ENCODE measurements at regions not wholly inside any gene's neighbourhood (a gene's known extent, or its start where the extent isn't known, plus 50 kb on each side); places are given as distances from the start of the nearest gene placed in this dataset.

DNA sequence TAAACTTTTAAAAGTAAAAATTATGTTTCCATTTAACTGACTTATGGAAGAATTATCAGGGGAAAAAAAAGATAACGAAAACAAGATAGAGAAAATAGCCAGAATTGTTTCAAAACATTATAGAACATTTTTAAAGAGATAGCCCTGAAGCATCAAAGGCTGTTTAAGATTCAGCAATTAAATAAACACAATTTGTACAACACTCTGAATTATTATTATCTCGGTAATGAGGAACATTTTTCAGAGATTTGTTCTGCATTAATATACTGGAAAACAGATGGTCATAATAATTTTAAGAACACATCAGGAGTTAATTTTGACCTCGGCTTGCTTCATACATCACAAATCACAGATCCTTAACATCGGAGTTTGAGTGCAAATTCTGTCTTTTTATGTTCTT, 643.8 kb downstream of the SORCS1 start:
- 56 to 74% methylated on average over 4 of the region's 4 CpGs for WGBS, 2 donors (ENCODE audit: low coverage in 1 of 2)
- no peaks in the 10 kb centered on the region for H3K36me3 ChIP-seq
- no peak for ATAC-seq
- H3K4me1 ChIP-seq, result no peaks in the 10 kb centered on the region
- H3K27me3 ChIP-seq, result no peaks in the 10 kb centered on the region
- no peak overlapping the region for H3K27ac ChIP-seq
- TF ChIP-seq POLR2A (IDR thresholded peaks at IDR 0.05), result no peak
- TF ChIP-seq EP300 (IDR thresholded peaks at IDR 0.05), result no peak
- H3K9me3 ChIP-seq, result no peaks in the 10 kb centered on the region
- no peak overlapping the region for H3K4me3 ChIP-seq

DNA sequence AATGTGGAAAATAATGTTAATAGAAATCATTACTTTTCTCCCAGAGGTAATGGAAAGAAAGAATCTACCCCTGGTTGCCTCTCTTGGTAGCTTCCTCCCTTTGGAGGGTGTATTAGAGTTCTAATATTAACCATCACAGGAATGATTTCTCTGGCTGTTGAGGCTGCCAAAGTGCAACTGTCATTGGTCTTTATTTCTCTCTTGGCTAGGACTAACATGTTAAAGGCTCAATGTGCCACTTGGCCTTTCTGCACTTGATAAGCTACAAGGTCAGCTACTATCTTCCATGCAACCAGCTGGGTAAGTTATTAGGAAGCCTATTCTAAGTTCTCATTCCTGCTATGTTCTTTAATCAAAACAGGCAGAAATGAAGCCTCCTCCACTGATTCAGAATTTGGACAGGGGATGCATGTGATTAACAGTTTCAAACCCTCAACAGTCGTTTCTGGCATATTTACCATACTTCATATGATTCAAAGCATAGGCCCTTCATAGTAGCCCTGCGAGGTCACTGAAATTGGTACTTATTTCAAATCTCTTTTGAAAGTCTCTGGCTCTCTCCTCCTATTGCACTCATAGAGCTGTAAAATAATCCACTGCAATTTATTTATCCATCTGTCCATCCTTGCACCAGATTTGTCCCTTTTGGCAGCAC, 645.0 kb downstream of the SORCS1 start:
- H3K4me3 ChIP-seq, result no peak overlapping the region
- no peaks in the 10 kb centered on the region for H3K36me3 ChIP-seq
- H3K27ac ChIP-seq, result no peak overlapping the region
- no peak for ATAC-seq
- H3K9me3 ChIP-seq, result no peaks in the 10 kb centered on the region
- no peaks in the 10 kb centered on the region for H3K27me3 ChIP-seq
- H3K4me1 ChIP-seq, result no peaks in the 10 kb centered on the region
- 63 to 67% methylated on average over 2 of the region's 2 CpGs for WGBS, 2 donors (ENCODE audit: low coverage in 1 of 2)
- TF ChIP-seq, protein P1, sequence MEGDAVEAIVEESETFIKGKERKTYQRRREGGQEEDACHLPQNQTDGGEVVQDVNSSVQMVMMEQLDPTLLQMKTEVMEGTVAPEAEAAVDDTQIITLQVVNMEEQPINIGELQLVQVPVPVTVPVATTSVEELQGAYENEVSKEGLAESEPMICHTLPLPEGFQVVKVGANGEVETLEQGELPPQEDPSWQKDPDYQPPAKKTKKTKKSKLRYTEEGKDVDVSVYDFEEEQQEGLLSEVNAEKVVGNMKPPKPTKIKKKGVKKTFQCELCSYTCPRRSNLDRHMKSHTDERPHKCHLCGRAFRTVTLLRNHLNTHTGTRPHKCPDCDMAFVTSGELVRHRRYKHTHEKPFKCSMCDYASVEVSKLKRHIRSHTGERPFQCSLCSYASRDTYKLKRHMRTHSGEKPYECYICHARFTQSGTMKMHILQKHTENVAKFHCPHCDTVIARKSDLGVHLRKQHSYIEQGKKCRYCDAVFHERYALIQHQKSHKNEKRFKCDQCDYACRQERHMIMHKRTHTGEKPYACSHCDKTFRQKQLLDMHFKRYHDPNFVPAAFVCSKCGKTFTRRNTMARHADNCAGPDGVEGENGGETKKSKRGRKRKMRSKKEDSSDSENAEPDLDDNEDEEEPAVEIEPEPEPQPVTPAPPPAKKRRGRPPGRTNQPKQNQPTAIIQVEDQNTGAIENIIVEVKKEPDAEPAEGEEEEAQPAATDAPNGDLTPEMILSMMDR (IDR thresholded peaks at IDR 0.05), result no peak
- TF ChIP-seq POLR2A (IDR thresholded peaks at IDR 0.05) (no peak), POLR2AphosphoS5 (IDR thresholded peaks at IDR 0.05) (no peak), EP300 (IDR thresholded peaks at IDR 0.05) (no peak)

DNA sequence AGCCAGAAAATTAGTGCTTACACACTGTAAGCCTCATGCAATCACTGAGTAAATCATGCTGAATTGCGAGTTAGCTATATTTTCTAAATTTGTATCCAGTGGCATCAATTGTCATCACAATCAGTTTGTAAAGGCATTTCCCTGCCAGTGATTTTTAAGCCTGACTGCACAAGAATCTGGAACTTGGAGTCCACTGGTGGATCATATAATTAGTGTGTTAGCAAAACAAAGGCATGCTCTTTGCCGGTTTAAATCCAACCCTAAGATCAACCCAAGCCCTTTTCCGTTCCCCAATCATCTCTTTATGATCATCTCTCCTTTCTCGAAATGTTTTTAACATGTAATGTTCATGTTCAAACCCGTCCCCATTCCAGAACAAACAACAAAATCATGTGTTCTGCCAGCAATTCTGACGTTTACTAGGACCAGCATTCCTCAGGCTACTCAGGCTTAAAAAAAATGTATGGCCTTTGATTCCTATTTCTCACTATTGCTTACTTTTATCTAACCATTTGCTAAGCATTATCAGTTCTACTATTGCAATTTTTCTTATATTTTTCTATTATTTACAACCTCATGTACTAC, 649.2 kb downstream of the SORCS1 start:
- 58 to 71% methylated on average over 4 to 6 of the region's 6 CpGs for WGBS, 2 donors (ENCODE audit: low coverage in 1 of 2)

DNA sequence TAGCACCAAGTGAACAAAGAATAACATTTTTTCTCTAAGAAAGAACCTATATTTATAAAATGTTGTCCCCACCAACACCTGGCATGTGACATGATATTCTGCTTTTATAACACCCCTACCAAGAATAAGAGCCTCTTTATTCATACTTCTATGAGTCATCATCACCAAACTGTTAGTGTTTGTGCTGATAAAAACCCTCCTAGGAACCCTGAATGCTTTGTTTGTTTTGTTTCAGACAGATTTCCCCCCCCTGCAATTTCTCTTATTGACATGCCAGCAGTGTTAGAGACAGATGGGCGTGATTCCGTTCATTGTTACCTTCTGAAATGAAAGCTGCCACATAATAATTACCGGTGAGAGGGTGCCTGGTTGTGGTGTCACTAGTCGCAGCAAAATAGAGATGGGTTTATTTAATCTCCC, 651.1 kb downstream of the SORCS1 start:
- H3K4me1 ChIP-seq, result no peaks in the 10 kb centered on the region
- no peak for TF ChIP-seq EP300 (IDR thresholded peaks at IDR 0.05)
- TF ChIP-seq, protein P1 (IDR thresholded peaks at IDR 0.05), result no peak
- TF ChIP-seq POLR2AphosphoS5 (IDR thresholded peaks at IDR 0.05), result no peak
- TF ChIP-seq POLR2A (IDR thresholded peaks at IDR 0.05), result no peak
- WGBS, 2 donors (ENCODE audit: low coverage in 1 of 2), result 17 to 42% methylated on average over 2 to 4 of the region's 4 CpGs
- no peaks in the 10 kb centered on the region for H3K36me3 ChIP-seq
- H3K9me3 ChIP-seq, result no peaks in the 10 kb centered on the region
- no peak overlapping the region for H3K4me3 ChIP-seq
- H3K27ac ChIP-seq, result no peak overlapping the region
- no peak for ATAC-seq
- no peaks in the 10 kb centered on the region for H3K27me3 ChIP-seq

More for the DNA sequence above, 649.2 kb downstream of the SORCS1 start:
- Histone ChIP-seq H3K36me3 (no peaks in the 10 kb centered on the region), H3K27ac (no peak overlapping the region), H3K4me3 (no peak overlapping the region), H3K4me1 (no peaks in the 10 kb centered on the region), H3K9me3 (no peaks in the 10 kb centered on the region), H3K27me3 (no peaks in the 10 kb centered on the region)
- no peak for ATAC-seq
- TF ChIP-seq EP300 (IDR thresholded peaks at IDR 0.05), result no peak
- TF ChIP-seq POLR2A (IDR thresholded peaks at IDR 0.05), result no peak
- TF ChIP-seq POLR2AphosphoS5 (IDR thresholded peaks at IDR 0.05), result no peak
- TF ChIP-seq, protein P1 (IDR thresholded peaks at IDR 0.05), result no peak

DNA sequence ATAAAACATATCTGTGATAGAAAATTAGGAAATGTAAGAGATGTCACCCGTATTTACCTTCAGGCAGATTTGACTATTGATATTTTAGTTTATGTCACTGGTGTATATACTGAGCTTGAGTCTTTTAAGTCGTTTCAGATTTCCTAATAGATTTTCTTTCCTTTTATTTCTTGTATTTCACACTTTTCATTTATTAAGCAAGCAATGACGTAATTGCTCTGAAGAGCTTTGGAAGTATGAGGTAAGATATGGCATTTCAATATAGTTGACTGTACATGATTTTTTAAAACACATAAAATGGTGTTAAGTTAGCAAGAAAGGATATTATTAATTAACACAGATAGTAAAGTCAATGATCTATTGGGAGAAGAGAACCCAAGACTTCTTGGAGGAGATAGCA, 652.6 kb downstream of the SORCS1 start:
- no peaks in the 10 kb centered on the region for H3K4me1 ChIP-seq
- H3K36me3 ChIP-seq, result no peaks in the 10 kb centered on the region
- no peak for ATAC-seq
- H3K27me3 ChIP-seq, result no peaks in the 10 kb centered on the region
- H3K4me3 ChIP-seq, result no peak overlapping the region
- H3K27ac ChIP-seq, result no peak overlapping the region
- H3K9me3 ChIP-seq, result no peaks in the 10 kb centered on the region
- TF ChIP-seq EP300 (IDR thresholded peaks at IDR 0.05), result no peak
- TF ChIP-seq POLR2AphosphoS5 (IDR thresholded peaks at IDR 0.05), result no peak
- TF ChIP-seq, protein P1 (IDR thresholded peaks at IDR 0.05), result no peak
- TF ChIP-seq POLR2A (IDR thresholded peaks at IDR 0.05), result no peak
- WGBS, 2 donors (ENCODE audit: low coverage in 1 of 2), result 60 to 72% methylated on average over 3 of the region's 3 CpGs
